HL-60 (cell line): ENCODE measurements at regions not wholly inside any gene's neighbourhood (a gene's known extent, or its start where the extent isn't known, plus 50 kb on each side); places are given as distances from the start of the nearest gene placed in this dataset.

Experiments
- DNase-seq, 2 experiments: peaks; one replicate each; pipeline ENCODE4 v3.0.0-alpha.2; 2010 to 2020; ENCODE audit warnings: low read depth in 1 of 2, low spot score in 1 of 2
- H3K27ac ChIP-seq: fragments of 250-450 bp; sonication (Bioruptor Pico); replicated peaks from 2 replicates; pipeline ENCODE4 v1.5.1; 2020; ENCODE audit warnings: mild to moderate bottlenecking, moderate library complexity
- H3K27me3 ChIP-seq: fragments of 250-450 bp; sonication (Bioruptor Pico); 2 replicates; pipeline ENCODE4 v1.5.1; 2021; ENCODE audit warnings: mild to moderate bottlenecking, moderate library complexity; ENCODE audit not compliant: insufficient read depth, poor library complexity, severe bottlenecking
- H3K4me3 ChIP-seq: replicated peaks from 2 replicates; pipeline ENCODE4 v1.5.1; 2011; ENCODE audit warnings: mild to moderate bottlenecking, control low read depth, low read length; ENCODE audit not compliant: insufficient read depth
- CTCF ChIP-seq: IDR thresholded peaks from one replicate; pipeline ENCODE4 v1.5.1; 2011; ENCODE audit warnings: low read length, control low read depth, inconsistent platforms; ENCODE audit not compliant: insufficient read depth
- GABPA ChIP-seq: IDR thresholded peaks from 2 replicates; pipeline ENCODE4 v1.6.1; 2012; ENCODE audit warnings: low read depth
- POLR2AphosphoS5 ChIP-seq: IDR thresholded peaks from 2 replicates; pipeline ENCODE4 v1.6.1; 2012; ENCODE audit warnings: low read depth
- REST ChIP-seq: IDR thresholded peaks from 2 replicates; pipeline ENCODE4 v1.6.1; 2012; ENCODE audit warnings: low read depth; ENCODE audit not compliant: insufficient replicate concordance
- SPI1 ChIP-seq: IDR thresholded peaks from 2 replicates; pipeline ENCODE4 v1.6.1; 2012; ENCODE audit warnings: low read depth, mild to moderate bottlenecking, borderline replicate concordance

- H3K27ac ChIP-seq = no peak overlapping the region
- H3K4me3 ChIP-seq = no peak overlapping the region
- TF ChIP-seq POLR2AphosphoS5 (no peak), CTCF (no peak), SPI1 (no peak), GABPA (no peak), REST (no peak)
- DNase-seq = no peak
- H3K27me3 ChIP-seq = peaks cover 3% of the 10 kb centered on the region
Measured at GRCh38 chr7:22607180-22607579, 107.2 kb upstream of the STEAP1B start.

- H3K4me3 ChIP-seq = no peak overlapping the region
- TF ChIP-seq SPI1 = no peak
- TF ChIP-seq POLR2AphosphoS5 = no peak
- TF ChIP-seq REST = no peak
- TF ChIP-seq GABPA = no peak
- TF ChIP-seq CTCF = no peak
- DNase-seq = no peak
- no peak overlapping the region for H3K27ac ChIP-seq
- H3K27me3 ChIP-seq = peaks cover 3% of the 10 kb centered on the region
Measured at GRCh38 chr7:22604246-22604645, 104.3 kb upstream of the STEAP1B start.

- Histone ChIP-seq H3K27ac (no peak overlapping the region), H3K4me3 (no peak overlapping the region), H3K27me3 (peaks cover 3% of the 10 kb centered on the region)
- no peak for TF ChIP-seq SPI1
- TF ChIP-seq REST = no peak
- TF ChIP-seq POLR2AphosphoS5 = no peak
- no peak for TF ChIP-seq CTCF
- TF ChIP-seq GABPA = no peak
- no peak for DNase-seq
Measured at GRCh38 chr7:22601812-22602565, 102.0 kb upstream of the STEAP1B start.
